ENCODE measurements at regions not wholly inside any gene's neighbourhood (a gene's known extent, or its start where the extent isn't known, plus 50 kb on each side); places are given as distances from the start of the nearest gene placed in this dataset.

DNA sequence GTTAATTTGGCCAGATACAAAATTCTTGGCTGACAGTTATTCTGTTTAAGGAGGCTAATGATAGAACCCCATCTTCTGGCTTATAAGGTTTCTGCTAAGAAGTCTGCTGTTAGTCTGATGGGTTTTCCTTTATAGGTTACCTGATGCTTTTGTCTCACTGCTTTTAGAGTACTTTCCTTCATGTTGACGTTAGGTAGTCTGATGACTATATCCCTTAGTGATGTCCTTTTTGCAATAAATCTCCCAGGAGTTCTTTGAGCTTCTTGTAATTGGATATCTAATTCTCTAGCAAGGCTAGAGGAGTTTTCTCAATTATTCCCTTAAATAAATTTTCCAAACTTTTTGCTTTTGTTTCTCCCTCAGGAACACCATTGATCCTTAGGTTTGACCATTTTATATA lies 114.1 kb upstream of the CDIN1 start:
- H3K4me3 Mint-ChIP-seq, result no peak overlapping the region
- DNase-seq (no peak), ATAC-seq (no peak)
- Histone ChIP-seq H3K27me3 (ENCODE audit: control insufficient read depth, insufficient read depth, low read length) (no peaks in the 10 kb centered on the region), H3K9me3 (ENCODE audit: control insufficient read depth, insufficient read depth, low read length) (no peaks in the 10 kb centered on the region), H3K4me1 (ENCODE audit: control insufficient read depth, insufficient read depth, low read length) (no peaks in the 10 kb centered on the region), H3K27ac (ENCODE audit: low read length) (no peak overlapping the region), H3K36me3 (ENCODE audit: control insufficient read depth, insufficient read depth, low read length) (no peaks in the 10 kb centered on the region), H3K4me3 (ENCODE audit: low read length) (no peak overlapping the region)
- H3K27ac Mint-ChIP-seq, result no peak overlapping the region
- no peaks in the 10 kb centered on the region for H3K4me1 Mint-ChIP-seq
- intact Hi-C loops (cut with micrococcal nuclease), result no loop called here
- H3K36me3 Mint-ChIP-seq, result no peaks in the 10 kb centered on the region
- H3K9me3 Mint-ChIP-seq, result peaks cover 9 to 18% of the 10 kb centered on the region in 2 donors
- no peaks in the 10 kb centered on the region for H3K27me3 Mint-ChIP-seq (ENCODE audit: low read depth in 2 of 2)
- WGBS (ENCODE audit: insufficient coverage), result no CpG with 5 or more reads among the region's 1 CpG
- TF ChIP-seq, protein P1, sequence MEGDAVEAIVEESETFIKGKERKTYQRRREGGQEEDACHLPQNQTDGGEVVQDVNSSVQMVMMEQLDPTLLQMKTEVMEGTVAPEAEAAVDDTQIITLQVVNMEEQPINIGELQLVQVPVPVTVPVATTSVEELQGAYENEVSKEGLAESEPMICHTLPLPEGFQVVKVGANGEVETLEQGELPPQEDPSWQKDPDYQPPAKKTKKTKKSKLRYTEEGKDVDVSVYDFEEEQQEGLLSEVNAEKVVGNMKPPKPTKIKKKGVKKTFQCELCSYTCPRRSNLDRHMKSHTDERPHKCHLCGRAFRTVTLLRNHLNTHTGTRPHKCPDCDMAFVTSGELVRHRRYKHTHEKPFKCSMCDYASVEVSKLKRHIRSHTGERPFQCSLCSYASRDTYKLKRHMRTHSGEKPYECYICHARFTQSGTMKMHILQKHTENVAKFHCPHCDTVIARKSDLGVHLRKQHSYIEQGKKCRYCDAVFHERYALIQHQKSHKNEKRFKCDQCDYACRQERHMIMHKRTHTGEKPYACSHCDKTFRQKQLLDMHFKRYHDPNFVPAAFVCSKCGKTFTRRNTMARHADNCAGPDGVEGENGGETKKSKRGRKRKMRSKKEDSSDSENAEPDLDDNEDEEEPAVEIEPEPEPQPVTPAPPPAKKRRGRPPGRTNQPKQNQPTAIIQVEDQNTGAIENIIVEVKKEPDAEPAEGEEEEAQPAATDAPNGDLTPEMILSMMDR (IDR thresholded peaks at IDR 0.05), result no peak

DNA sequence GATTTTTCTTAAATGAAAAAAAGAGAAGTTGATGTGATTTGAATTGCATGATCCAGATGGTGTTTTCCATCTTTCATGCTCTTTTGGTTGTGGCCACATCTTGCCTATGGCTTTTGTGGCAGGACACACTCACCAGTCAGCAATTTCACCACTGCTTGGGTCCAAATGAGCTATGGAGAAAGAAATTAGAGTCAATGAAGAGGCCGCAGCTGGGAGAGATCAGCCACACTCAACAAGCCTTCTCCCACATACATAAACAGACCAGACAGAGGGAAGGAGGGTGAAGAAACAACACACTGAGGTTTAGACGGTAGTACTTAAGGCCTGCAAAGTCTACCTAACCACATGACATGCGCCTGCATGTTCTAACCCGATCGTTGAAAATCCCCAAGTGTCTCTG lies 110.7 kb upstream of the CDIN1 start:
- no peak for DNase-seq
- Mint-ChIP-seq H3K27me3 (ENCODE audit: low read depth in 2 of 2) (no peaks in the 10 kb centered on the region), H3K27ac (no peak overlapping the region), H3K4me1 (no peaks in the 10 kb centered on the region), H3K36me3 (no peaks in the 10 kb centered on the region), H3K4me3 (no peak overlapping the region), H3K9me3 (peaks cover 6 to 11% of the 10 kb centered on the region in 2 donors)
- Histone ChIP-seq H3K4me1 (ENCODE audit: control insufficient read depth, insufficient read depth, low read length) (no peaks in the 10 kb centered on the region), H3K27ac (ENCODE audit: low read length) (no peak overlapping the region), H3K4me3 (ENCODE audit: low read length) (no peak overlapping the region), H3K27me3 (ENCODE audit: control insufficient read depth, insufficient read depth, low read length) (no peaks in the 10 kb centered on the region), H3K9me3 (ENCODE audit: control insufficient read depth, insufficient read depth, low read length) (no peaks in the 10 kb centered on the region), H3K36me3 (ENCODE audit: control insufficient read depth, insufficient read depth, low read length) (no peaks in the 10 kb centered on the region)
- 86% methylated on average over 4 of the region's 5 CpGs for WGBS (ENCODE audit: insufficient coverage)
- TF ChIP-seq, protein P1 (IDR thresholded peaks at IDR 0.05), result no peak
- intact Hi-C loops (cut with micrococcal nuclease), result no loop called here
- no peak for ATAC-seq

DNA sequence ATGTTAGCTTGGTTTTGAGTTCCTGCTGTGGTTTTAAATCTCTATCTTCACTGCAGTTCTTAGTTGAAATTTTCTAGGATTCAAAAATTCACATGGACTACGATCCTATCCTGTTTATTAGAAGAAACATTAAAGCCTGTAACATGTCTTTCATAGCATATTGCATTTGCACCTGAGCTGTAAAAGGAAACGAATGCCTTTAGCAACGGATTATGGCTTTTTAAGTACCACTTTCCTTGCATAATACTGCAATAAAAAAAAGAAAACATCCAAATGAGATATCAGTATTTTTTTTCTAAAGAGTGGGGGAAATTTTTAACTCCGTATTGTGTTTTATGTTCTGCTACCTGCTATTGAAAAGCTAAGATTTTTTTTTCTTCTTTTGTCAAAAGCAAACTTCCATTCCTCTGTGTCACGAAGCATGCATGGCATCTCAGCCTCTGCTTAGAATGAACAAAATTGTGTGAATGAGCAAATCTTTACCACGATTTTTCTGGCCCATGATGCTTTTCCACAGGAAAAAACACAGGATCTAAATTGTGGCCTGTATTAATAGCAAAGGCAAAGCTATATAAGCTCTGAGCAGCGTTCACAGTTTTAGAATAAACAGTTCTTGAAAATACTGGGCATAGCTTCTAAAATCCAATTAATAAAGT lies 110.0 kb upstream of the CDIN1 start:
- intact Hi-C loops (cut with micrococcal nuclease), result no loop called here
- H3K4me3 ChIP-seq (ENCODE audit: low read length), result no peak overlapping the region
- H3K36me3 Mint-ChIP-seq, result no peaks in the 10 kb centered on the region
- no peaks in the 10 kb centered on the region for H3K4me1 ChIP-seq (ENCODE audit: control insufficient read depth, insufficient read depth, low read length)
- H3K27ac ChIP-seq (ENCODE audit: low read length), result no peak overlapping the region
- H3K4me1 Mint-ChIP-seq, result no peaks in the 10 kb centered on the region
- DNase-seq, result no peak
- H3K9me3 ChIP-seq (ENCODE audit: control insufficient read depth, insufficient read depth, low read length), result no peaks in the 10 kb centered on the region
- H3K27me3 Mint-ChIP-seq (ENCODE audit: low read depth in 2 of 2), result no peaks in the 10 kb centered on the region
- H3K4me3 Mint-ChIP-seq, result no peak overlapping the region
- WGBS (ENCODE audit: insufficient coverage), result 67% methylated on average over 3 of the region's 7 CpGs
- TF ChIP-seq, protein P1 (IDR thresholded peaks at IDR 0.05), result no peak
- H3K27ac Mint-ChIP-seq, result no peak overlapping the region
- H3K9me3 Mint-ChIP-seq, result peaks cover 6 to 11% of the 10 kb centered on the region in 2 donors
- H3K36me3 ChIP-seq (ENCODE audit: control insufficient read depth, insufficient read depth, low read length), result no peaks in the 10 kb centered on the region
- ATAC-seq, result no peak
- no peaks in the 10 kb centered on the region for H3K27me3 ChIP-seq (ENCODE audit: control insufficient read depth, insufficient read depth, low read length)

DNA sequence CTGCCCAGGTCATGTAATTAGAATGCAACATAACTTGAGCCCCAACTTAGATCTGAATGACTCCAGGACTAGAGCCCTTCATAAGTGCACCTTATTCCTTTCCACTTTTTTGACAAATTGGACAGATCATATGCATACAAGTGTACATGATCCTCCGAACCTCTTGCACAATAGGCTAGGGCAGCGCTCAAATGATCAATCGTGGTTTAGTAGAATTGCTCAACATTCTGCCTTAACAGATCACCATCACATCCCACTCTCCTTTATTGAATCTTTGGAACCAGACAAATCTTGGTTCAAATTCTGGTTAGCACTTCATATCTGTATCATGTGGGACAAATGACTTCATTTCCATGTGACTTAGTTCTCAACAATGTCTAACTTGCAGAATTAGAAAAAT lies 106.8 kb upstream of the CDIN1 start:
- 90% methylated on average over 3 of the region's 3 CpGs for WGBS (ENCODE audit: insufficient coverage)
- H3K36me3 Mint-ChIP-seq, result no peaks in the 10 kb centered on the region
- no peaks in the 10 kb centered on the region for H3K27me3 Mint-ChIP-seq (ENCODE audit: low read depth in 2 of 2)
- no peaks in the 10 kb centered on the region for H3K4me1 Mint-ChIP-seq
- peaks cover 0 to 6% of the 10 kb centered on the region in 2 donors for H3K9me3 Mint-ChIP-seq
- Histone ChIP-seq H3K4me3 (ENCODE audit: low read length) (no peak overlapping the region), H3K27me3 (ENCODE audit: control insufficient read depth, insufficient read depth, low read length) (no peaks in the 10 kb centered on the region), H3K36me3 (ENCODE audit: control insufficient read depth, insufficient read depth, low read length) (no peaks in the 10 kb centered on the region), H3K27ac (ENCODE audit: low read length) (no peak overlapping the region), H3K4me1 (ENCODE audit: control insufficient read depth, insufficient read depth, low read length) (no peaks in the 10 kb centered on the region), H3K9me3 (ENCODE audit: control insufficient read depth, insufficient read depth, low read length) (no peaks in the 10 kb centered on the region)
- H3K4me3 Mint-ChIP-seq, result no peak overlapping the region
- TF ChIP-seq, protein P1 (IDR thresholded peaks at IDR 0.05), result no peak
- ATAC-seq (no peak), DNase-seq (no peak)
- intact Hi-C loops (cut with micrococcal nuclease), result no loop called here
- no peak overlapping the region for H3K27ac Mint-ChIP-seq

All from natural killer cell (primary cell).